HPDE6-E6E7 (cell line): ENCODE measurements at regions not wholly inside any gene's neighbourhood (a gene's known extent, or its start where the extent isn't known, plus 50 kb on each side); places are given as distances from the start of the nearest gene placed in this dataset.
A peak's percentile ranks its signal among the peaks of the same experiment; 100 is the strongest.
"Not testable (repeated sequence)": the region's sequence is repeated elsewhere in the genome, so short reads cannot be mapped to it uniquely, and the experiment has no call there.

Source experiments
- DNase-seq: peaks from one replicate; pipeline ENCODE4 v3.0.0; 2011; ENCODE audit warnings: missing footprints; ENCODE audit errors: extremely low spot score

GRCh38 chr7:118794419-118794818, 569.9 kb downstream of the ANKRD7 start:
- DNase-seq, result no peak

- DNase-seq, result no peak
Measured at GRCh38 chr7:118801366-118801765, 576.9 kb downstream of the ANKRD7 start.

- no peak for DNase-seq
Measured at GRCh38 chr7:118802726-118803125, 578.2 kb downstream of the ANKRD7 start.

- DNase-seq, result no peak
Measured at GRCh38 chr7:118826246-118826645, 601.7 kb downstream of the ANKRD7 start.

- no peak for DNase-seq
Measured at GRCh38 chr7:118836933-118837332, 612.4 kb downstream of the ANKRD7 start.

GRCh38 chr7:118839515-118839914, 615.0 kb downstream of the ANKRD7 start:
- no peak for DNase-seq

- DNase-seq, result no peak
Measured at GRCh38 chr7:118843456-118843855, 619.0 kb downstream of the ANKRD7 start.

GRCh38 chr7:118844748-118845147, 620.2 kb downstream of the ANKRD7 start:
- DNase-seq, result no peak

- DNase-seq, result no peak
Measured at GRCh38 chr7:118845791-118846190, 621.3 kb downstream of the ANKRD7 start.

GRCh38 chr7:118846977-118847376, 622.5 kb downstream of the ANKRD7 start:
- DNase-seq, result no peak

- DNase-seq, result no peak
Measured at GRCh38 chr7:118855290-118855689, 630.8 kb downstream of the ANKRD7 start.

GRCh38 chr7:118858651-118859149, 634.2 kb downstream of the ANKRD7 start:
- DNase-seq, result no peak

GRCh38 chr7:118861581-118861980, 637.1 kb downstream of the ANKRD7 start:
- no peak for DNase-seq

GRCh38 chr7:118862740-118863139, 638.2 kb downstream of the ANKRD7 start:
- DNase-seq, result no peak

- no peak for DNase-seq
Measured at GRCh38 chr7:118863966-118864365, 639.5 kb downstream of the ANKRD7 start.

GRCh38 chr7:118867860-118868259, 643.4 kb downstream of the ANKRD7 start:
- no peak for DNase-seq

- not testable (repeated sequence) for DNase-seq
Measured at GRCh38 chr7:118869141-118869540, 644.6 kb downstream of the ANKRD7 start.

GRCh38 chr7:118870187-118870586, 645.7 kb downstream of the ANKRD7 start:
- DNase-seq, result peak; percentile 4

- peak; percentile 56 for DNase-seq
Measured at GRCh38 chr7:118872568-118872967, 648.1 kb downstream of the ANKRD7 start.

- no peak for DNase-seq
Measured at GRCh38 chr7:118877187-118877586, 652.7 kb downstream of the ANKRD7 start.

GRCh38 chr7:118878336-118878735, 653.8 kb downstream of the ANKRD7 start:
- DNase-seq, result no peak

GRCh38 chr7:118898284-118898683, 673.8 kb downstream of the ANKRD7 start:
- no peak for DNase-seq

- DNase-seq, result peak; percentile 2
Measured at GRCh38 chr7:118902600-118902999, 678.1 kb downstream of the ANKRD7 start.

GRCh38 chr7:118907911-118908527, 683.5 kb downstream of the ANKRD7 start:
- DNase-seq, result no peak
